IMR-90 (cell line): ENCODE measurements at regions not wholly inside any gene's neighbourhood (a gene's known extent, or its start where the extent isn't known, plus 50 kb on each side); places are given as distances from the start of the nearest gene placed in this dataset.

Experiments used
- ATAC-seq: fragments of 200-7000 bp; cut with Tn5 transposase; 2 replicates; pipeline ENCODE4 v1.9.1; 2020; ENCODE audit warnings: low read depth, mild to moderate bottlenecking, moderate library complexity
- BruUV-seq: library from RNA; stranded (reverse); fragments of 400-500 nt; replicated peaks from 2 replicates; lab custom pipeline; 2021; lab: Mats Ljungman, UMichigan
- CTCF ChIA-PET: fragments of 300-600 bp; formaldehyde crosslinking; extraction: SDS; loops from one replicate; lab custom pipeline; 2021; ENCODE audit warnings: antibody characterized with exemption; lab: Yijun Ruan, JAX
- POLR2A ChIA-PET: fragments of 300-600 bp; sonication (Branson Sonifier 250); formaldehyde crosslinking; loops from one replicate; lab custom pipeline; 2022; ENCODE audit warnings: antibody characterized with exemption; ENCODE audit not compliant: unreplicated experiment; lab: Charles Lee
- DNase-seq: peaks from one replicate; pipeline ENCODE4 v3.0.0; 2013
- H2AFZ ChIP-seq: replicated peaks from 2 replicates; pipeline ENCODE3; 2013; ENCODE audit warnings: low read length, mild to moderate bottlenecking; ENCODE audit not compliant: poor library complexity
- H2AK5ac ChIP-seq: 2 replicates; pipeline ENCODE4 v1.6.1; 2013; ENCODE audit warnings: low read depth, low read length, inconsistent platforms
- H2AK9ac ChIP-seq: replicated peaks from 2 replicates; pipeline ENCODE3; 2013; ENCODE audit warnings: mild to moderate bottlenecking, low read depth, low read length, moderate library complexity; ENCODE audit not compliant: poor library complexity
- H2BK120ac ChIP-seq: 2 replicates; pipeline ENCODE4 v1.6.1; 2013; ENCODE audit warnings: low read depth, low read length, inconsistent platforms
- H2BK15ac ChIP-seq: 3 replicates; pipeline ENCODE4 v1.6.1; 2013; ENCODE audit warnings: low read depth, low read length, inconsistent platforms
- H2BK20ac ChIP-seq: 2 replicates; pipeline ENCODE4 v1.6.1; 2013; ENCODE audit warnings: low read depth, mild to moderate bottlenecking, inconsistent platforms, low read length, moderate library complexity
- H2BK5ac ChIP-seq: 2 replicates; pipeline ENCODE4 v1.6.1; 2013; ENCODE audit warnings: mild to moderate bottlenecking, low read depth, low read length, inconsistent platforms; ENCODE audit not compliant: poor library complexity, severe bottlenecking
- H3K14ac ChIP-seq: replicated peaks from 2 replicates; pipeline ENCODE4 v1.6.1; 2013; ENCODE audit warnings: low read depth, low read length, inconsistent platforms
- H3K18ac ChIP-seq: 2 replicates; pipeline ENCODE4 v1.6.1; 2013; ENCODE audit warnings: low read depth, low read length, control low read depth
- H3K23ac ChIP-seq: 2 replicates; pipeline ENCODE4 v1.6.1; 2013; ENCODE audit warnings: low read depth, low read length, inconsistent platforms
- H3K27ac ChIP-seq: 2 replicates; pipeline ENCODE4 v1.5.1; 2013; ENCODE audit warnings: mild to moderate bottlenecking, control low read depth, low read length; ENCODE audit not compliant: insufficient read depth
- H3K27me3 ChIP-seq: 2 replicates; pipeline ENCODE4 v1.6.1; 2013; ENCODE audit warnings: low read length; ENCODE audit not compliant: control insufficient read depth, insufficient read depth
- H3K36me3 ChIP-seq: 2 replicates; pipeline ENCODE4 v1.6.1; 2013; ENCODE audit warnings: low read length, mixed read lengths; ENCODE audit not compliant: control insufficient read depth, insufficient read depth
- H3K4ac ChIP-seq: 2 replicates; pipeline ENCODE4 v1.6.1; 2013; ENCODE audit warnings: low read depth, low read length, inconsistent platforms
- H3K4me1 ChIP-seq: 2 replicates; pipeline ENCODE4 v1.6.1; 2013; ENCODE audit warnings: low read length, mixed read lengths; ENCODE audit not compliant: control insufficient read depth, insufficient read depth
- H3K4me2 ChIP-seq: 2 replicates; pipeline ENCODE4 v1.6.1; 2013; ENCODE audit warnings: low read depth, mild to moderate bottlenecking, control low read depth, low read length, moderate library complexity
- H3K4me3 ChIP-seq: 2 replicates; pipeline ENCODE4 v1.5.1; 2013; ENCODE audit warnings: low read depth, mild to moderate bottlenecking, control low read depth, low read length, moderate library complexity; ENCODE audit not compliant: insufficient read depth
- H3K56ac ChIP-seq: 2 replicates; pipeline ENCODE4 v1.6.1; 2013; ENCODE audit warnings: low read length, inconsistent platforms; ENCODE audit not compliant: insufficient read depth; ENCODE audit errors: extremely low read depth
- H3K79me1 ChIP-seq, 2 experiments: 2 replicates each; pipeline ENCODE4 v1.6.1; 2013; ENCODE audit warnings: low read length in 2 of 2, inconsistent platforms in 1 of 2, low read depth in 1 of 2
- H3K9ac ChIP-seq: 2 replicates; pipeline ENCODE4 v1.6.1; 2013; ENCODE audit warnings: low read depth, low read length, control low read depth
- H3K9me1 ChIP-seq: 2 replicates; pipeline ENCODE4 v1.6.1; 2013; ENCODE audit warnings: low read length, inconsistent platforms; ENCODE audit not compliant: insufficient read depth
- H3K9me3 ChIP-seq: 2 replicates; pipeline ENCODE4 v1.6.1; 2013; ENCODE audit warnings: low read length; ENCODE audit not compliant: control insufficient read depth, insufficient read depth
- H4K20me1 ChIP-seq: 2 replicates; pipeline ENCODE4 v1.6.1; 2013; ENCODE audit warnings: low read length, inconsistent platforms; ENCODE audit not compliant: insufficient read depth
- H4K5ac ChIP-seq: 2 replicates; pipeline ENCODE4 v1.6.1; 2013; ENCODE audit warnings: mild to moderate bottlenecking, low read depth, low read length, control low read depth
- H4K8ac ChIP-seq, 2 experiments: 2 replicates each; pipeline ENCODE4 v1.6.1; 2013; ENCODE audit warnings: low read depth in 2 of 2, low read length in 2 of 2, control low read depth in 1 of 2, inconsistent platforms in 1 of 2
- H4K91ac ChIP-seq: 2 replicates; pipeline ENCODE4 v1.6.1; 2013; ENCODE audit warnings: low read depth, low read length, inconsistent platforms; ENCODE audit not compliant: insufficient read depth
- BHLHE40 ChIP-seq: fragments of 150-350 bp; IDR thresholded peaks from 2 replicates; pipeline ENCODE4 v1.6.1; 2016; ENCODE audit warnings: mild to moderate bottlenecking, low read depth, low read length
- CEBPB ChIP-seq: IDR thresholded peaks from 2 replicates; pipeline ENCODE4 v1.6.1; 2012; ENCODE audit warnings: low read depth, low read length, improper control_type of control experiment
- CHD1 ChIP-seq: IDR thresholded peaks from 2 replicates; pipeline ENCODE4 v1.6.1; 2012; ENCODE audit warnings: low read depth, low read length, improper control_type of control experiment
- ELK1 ChIP-seq: fragments of 150-350 bp; IDR thresholded peaks from 2 replicates; pipeline ENCODE4 v1.6.1; 2016; ENCODE audit warnings: low read depth, mild to moderate bottlenecking, low read length, moderate library complexity, borderline replicate concordance
- FOS ChIP-seq: fragments of 150-350 bp; IDR thresholded peaks from 2 replicates; pipeline ENCODE4 v1.6.1; 2016; ENCODE audit warnings: low read depth, low read length
- MAFK ChIP-seq: IDR thresholded peaks from 2 replicates; pipeline ENCODE4 v1.6.1; 2012; ENCODE audit warnings: low read depth, low read length, improper control_type of control experiment
- MAZ ChIP-seq: IDR thresholded peaks from 2 replicates; pipeline ENCODE4 v1.6.1; 2012; ENCODE audit warnings: low read depth, mild to moderate bottlenecking, low read length, improper control_type of control experiment, moderate library complexity, borderline replicate concordance
- MXI1 ChIP-seq: IDR thresholded peaks from 2 replicates; pipeline ENCODE4 v1.6.1; 2012; ENCODE audit warnings: low read depth, mild to moderate bottlenecking, low read length, moderate library complexity, borderline replicate concordance
- NFE2L2 ChIP-seq: fragments of 150-350 bp; IDR thresholded peaks from 2 replicates; pipeline ENCODE4 v1.6.1; 2016; ENCODE audit warnings: low read depth, mild to moderate bottlenecking, low read length
- POLR2A ChIP-seq: IDR thresholded peaks from 2 replicates; pipeline ENCODE4 v1.6.1; 2012; ENCODE audit warnings: mild to moderate bottlenecking, low read depth, low read length
- RAD21 ChIP-seq: IDR thresholded peaks from 2 replicates; pipeline ENCODE4 v1.6.1; 2012; ENCODE audit warnings: low read length, improper control_type of control experiment
- RCOR1 ChIP-seq: IDR thresholded peaks from 2 replicates; pipeline ENCODE4 v1.6.1; 2012; ENCODE audit warnings: mild to moderate bottlenecking, low read length, improper control_type of control experiment; ENCODE audit not compliant: insufficient replicate concordance
- RFX5 ChIP-seq: IDR thresholded peaks from 2 replicates; pipeline ENCODE4 v1.8.0; 2012; ENCODE audit warnings: low read depth, mild to moderate bottlenecking, low read length, moderate library complexity
- SMC3 ChIP-seq: fragments of 150-350 bp; IDR thresholded peaks from 2 replicates; pipeline ENCODE4 v1.6.1; 2016; ENCODE audit warnings: low read depth, mild to moderate bottlenecking, antibody characterized with exemption, low read length, moderate library complexity
- dilution Hi-C: fragments of 300-500 bp; cut with HindIII; formaldehyde crosslinking; loops from one replicate; pipeline ENCODE4 v1.14.3; 2018; ENCODE audit warnings: low sequenced_read_pairs; ENCODE audit not compliant: unreplicated experiment
- in situ Hi-C: fragments of 300-500 bp; cut with MboI; formaldehyde crosslinking; loops from 3 replicates; pipeline ENCODE4 v1.14.3; 2019; ENCODE audit warnings: low sequenced_read_pairs, inconsistent platforms, mixed read lengths
- intact Hi-C: fragments of 100-400 bp; cut with micrococcal nuclease; formaldehyde crosslinking; loops from 2 replicates; pipeline ENCODE4 v1.10.0; 2022
- TF ChIP-seq, protein P1 (sequence below): conservative IDR thresholded peaks from 2 replicates; pipeline ENCODE4 v1.5.1; 2012; ENCODE audit warnings: mild to moderate bottlenecking, low read depth, low read length, improper control_type of control experiment
- TF ChIP-seq, protein P2 (sequence below): fragments of 150-350 bp; IDR thresholded peaks from 2 replicates; pipeline ENCODE4 v1.6.1; 2017; ENCODE audit warnings: mild to moderate bottlenecking, antibody characterized with exemption, low read length, low read depth

DNA sequence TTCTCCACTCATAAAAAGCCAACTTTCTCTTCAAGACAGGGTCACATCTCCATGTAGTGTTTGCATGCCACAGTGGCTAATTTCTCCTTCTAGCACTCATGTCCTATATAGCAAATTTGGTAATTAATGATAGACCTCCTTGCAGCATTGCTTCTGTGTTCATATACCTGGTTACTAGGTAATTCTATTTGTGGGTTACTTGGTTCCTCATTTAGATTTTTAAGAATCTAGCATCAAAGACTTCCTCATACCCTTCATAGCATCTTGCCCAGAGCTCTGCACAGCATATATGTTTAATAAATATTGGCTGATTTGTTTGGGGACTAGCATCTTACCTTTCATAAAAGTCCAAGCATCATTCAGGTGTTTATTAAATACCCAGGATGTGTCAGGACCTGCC, 152.1 kb downstream of the DUSP6 start:
- no peaks in the 10 kb centered on the region for H3K36me3 ChIP-seq
- H3K56ac ChIP-seq, result no peak overlapping the region
- DNase-seq, result no peak
- H3K79me1 ChIP-seq, result no peaks in the 10 kb centered on the region
- H2AK5ac ChIP-seq, result no peak overlapping the region
- no peak overlapping the region for H4K5ac ChIP-seq
- in situ Hi-C loops (no loop called here), dilution Hi-C loops (no loop called here), intact Hi-C loops (no loop called here)
- H2BK5ac ChIP-seq, result no peak overlapping the region
- H3K4ac ChIP-seq, result no peak overlapping the region
- POLR2A ChIA-PET, result no interaction called here
- no peak overlapping the region for H2BK120ac ChIP-seq
- no peak overlapping the region for H3K4me3 ChIP-seq
- H3K27ac ChIP-seq, result no peak overlapping the region
- no peak overlapping the region for H3K9ac ChIP-seq
- H3K4me1 ChIP-seq, result no peaks in the 10 kb centered on the region
- H3K9me3 ChIP-seq, result no peaks in the 10 kb centered on the region
- CTCF ChIA-PET, result no interaction called here
- H2AK9ac ChIP-seq, result no peak overlapping the region
- H2BK15ac ChIP-seq, result no peak overlapping the region
- no peak for ATAC-seq
- no peak overlapping the region for H3K18ac ChIP-seq
- TF ChIP-seq MAFK (no peak), POLR2A (no peak), RAD21 (no peak), MAZ (no peak), FOS (no peak), RCOR1 (no peak), NFE2L2 (no peak), BHLHE40 (no peak), CEBPB (no peak), CHD1 (no peak), MXI1 (no peak), SMC3 (no peak), RFX5 (no peak), ELK1 (no peak)
- TF ChIP-seq, protein P1, sequence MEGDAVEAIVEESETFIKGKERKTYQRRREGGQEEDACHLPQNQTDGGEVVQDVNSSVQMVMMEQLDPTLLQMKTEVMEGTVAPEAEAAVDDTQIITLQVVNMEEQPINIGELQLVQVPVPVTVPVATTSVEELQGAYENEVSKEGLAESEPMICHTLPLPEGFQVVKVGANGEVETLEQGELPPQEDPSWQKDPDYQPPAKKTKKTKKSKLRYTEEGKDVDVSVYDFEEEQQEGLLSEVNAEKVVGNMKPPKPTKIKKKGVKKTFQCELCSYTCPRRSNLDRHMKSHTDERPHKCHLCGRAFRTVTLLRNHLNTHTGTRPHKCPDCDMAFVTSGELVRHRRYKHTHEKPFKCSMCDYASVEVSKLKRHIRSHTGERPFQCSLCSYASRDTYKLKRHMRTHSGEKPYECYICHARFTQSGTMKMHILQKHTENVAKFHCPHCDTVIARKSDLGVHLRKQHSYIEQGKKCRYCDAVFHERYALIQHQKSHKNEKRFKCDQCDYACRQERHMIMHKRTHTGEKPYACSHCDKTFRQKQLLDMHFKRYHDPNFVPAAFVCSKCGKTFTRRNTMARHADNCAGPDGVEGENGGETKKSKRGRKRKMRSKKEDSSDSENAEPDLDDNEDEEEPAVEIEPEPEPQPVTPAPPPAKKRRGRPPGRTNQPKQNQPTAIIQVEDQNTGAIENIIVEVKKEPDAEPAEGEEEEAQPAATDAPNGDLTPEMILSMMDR, result no peak
- TF ChIP-seq, protein P2, sequence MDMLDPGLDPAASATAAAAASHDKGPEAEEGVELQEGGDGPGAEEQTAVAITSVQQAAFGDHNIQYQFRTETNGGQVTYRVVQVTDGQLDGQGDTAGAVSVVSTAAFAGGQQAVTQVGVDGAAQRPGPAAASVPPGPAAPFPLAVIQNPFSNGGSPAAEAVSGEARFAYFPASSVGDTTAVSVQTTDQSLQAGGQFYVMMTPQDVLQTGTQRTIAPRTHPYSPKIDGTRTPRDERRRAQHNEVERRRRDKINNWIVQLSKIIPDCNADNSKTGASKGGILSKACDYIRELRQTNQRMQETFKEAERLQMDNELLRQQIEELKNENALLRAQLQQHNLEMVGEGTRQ, result no peak
- H3K4me2 ChIP-seq, result no peak overlapping the region
- H3K27me3 ChIP-seq, result no peaks in the 10 kb centered on the region
- H4K91ac ChIP-seq, result no peak overlapping the region
- BruUV-seq, result no TSS peak
- no peaks in the 10 kb centered on the region for H3K9me1 ChIP-seq
- H2BK20ac ChIP-seq, result no peak overlapping the region
- no peak overlapping the region for H4K8ac ChIP-seq
- H4K20me1 ChIP-seq, result no peaks in the 10 kb centered on the region
- H2AFZ ChIP-seq, result no peak overlapping the region
- H3K23ac ChIP-seq, result no peak overlapping the region
- H3K14ac ChIP-seq, result no peak overlapping the region
